ENCODE measurements at regions not wholly inside any gene's neighbourhood (a gene's known extent, or its start where the extent isn't known, plus 50 kb on each side); places are given as distances from the start of the nearest gene placed in this dataset.

DNA sequence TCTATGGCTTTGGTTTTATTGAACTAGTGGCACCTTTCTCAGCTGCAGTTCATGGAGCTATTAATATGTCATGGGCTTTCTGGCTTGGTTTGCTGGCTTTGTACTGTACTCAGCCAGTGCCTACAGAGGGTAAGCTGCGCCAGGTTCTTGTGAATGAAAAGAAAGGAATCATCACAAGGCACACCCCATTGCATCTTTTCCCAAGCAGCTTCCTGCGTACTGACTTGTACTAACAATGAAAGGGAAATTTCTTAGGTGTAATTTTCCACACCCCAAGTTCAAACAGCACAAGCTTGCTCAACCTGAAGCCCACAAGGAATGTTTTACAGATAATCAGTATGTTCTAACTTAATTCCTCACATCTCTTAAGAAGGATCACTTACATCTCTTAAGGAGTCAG, 78.0 kb upstream of the TNFSF18 start:
- TF ChIP-seq GABPA (IDR thresholded peaks at IDR 0.05; ENCODE audit: low read depth) (no peak), POLR2AphosphoS5 (IDR thresholded peaks at IDR 0.05; ENCODE audit: low read depth) (no peak), SPI1 (IDR thresholded peaks at IDR 0.05; ENCODE audit: borderline replicate concordance, low read depth) (no peak)
- TF ChIP-seq, protein P1, sequence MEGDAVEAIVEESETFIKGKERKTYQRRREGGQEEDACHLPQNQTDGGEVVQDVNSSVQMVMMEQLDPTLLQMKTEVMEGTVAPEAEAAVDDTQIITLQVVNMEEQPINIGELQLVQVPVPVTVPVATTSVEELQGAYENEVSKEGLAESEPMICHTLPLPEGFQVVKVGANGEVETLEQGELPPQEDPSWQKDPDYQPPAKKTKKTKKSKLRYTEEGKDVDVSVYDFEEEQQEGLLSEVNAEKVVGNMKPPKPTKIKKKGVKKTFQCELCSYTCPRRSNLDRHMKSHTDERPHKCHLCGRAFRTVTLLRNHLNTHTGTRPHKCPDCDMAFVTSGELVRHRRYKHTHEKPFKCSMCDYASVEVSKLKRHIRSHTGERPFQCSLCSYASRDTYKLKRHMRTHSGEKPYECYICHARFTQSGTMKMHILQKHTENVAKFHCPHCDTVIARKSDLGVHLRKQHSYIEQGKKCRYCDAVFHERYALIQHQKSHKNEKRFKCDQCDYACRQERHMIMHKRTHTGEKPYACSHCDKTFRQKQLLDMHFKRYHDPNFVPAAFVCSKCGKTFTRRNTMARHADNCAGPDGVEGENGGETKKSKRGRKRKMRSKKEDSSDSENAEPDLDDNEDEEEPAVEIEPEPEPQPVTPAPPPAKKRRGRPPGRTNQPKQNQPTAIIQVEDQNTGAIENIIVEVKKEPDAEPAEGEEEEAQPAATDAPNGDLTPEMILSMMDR (IDR thresholded peaks at IDR 0.05; ENCODE audit: insufficient read depth, low read length): no peak
- Histone ChIP-seq H3K4me3 (replicated peaks; ENCODE audit: insufficient read depth, low read length) (no peak overlapping the region), H3K27me3 (ENCODE audit: insufficient read depth, poor library complexity, severe bottlenecking) (no peaks in the 10 kb centered on the region), H3K27ac (replicated peaks) (no peak overlapping the region)
- DNase-seq (ENCODE audit: low read depth in 1 of 2, low spot score in 1 of 2): no peak

DNA sequence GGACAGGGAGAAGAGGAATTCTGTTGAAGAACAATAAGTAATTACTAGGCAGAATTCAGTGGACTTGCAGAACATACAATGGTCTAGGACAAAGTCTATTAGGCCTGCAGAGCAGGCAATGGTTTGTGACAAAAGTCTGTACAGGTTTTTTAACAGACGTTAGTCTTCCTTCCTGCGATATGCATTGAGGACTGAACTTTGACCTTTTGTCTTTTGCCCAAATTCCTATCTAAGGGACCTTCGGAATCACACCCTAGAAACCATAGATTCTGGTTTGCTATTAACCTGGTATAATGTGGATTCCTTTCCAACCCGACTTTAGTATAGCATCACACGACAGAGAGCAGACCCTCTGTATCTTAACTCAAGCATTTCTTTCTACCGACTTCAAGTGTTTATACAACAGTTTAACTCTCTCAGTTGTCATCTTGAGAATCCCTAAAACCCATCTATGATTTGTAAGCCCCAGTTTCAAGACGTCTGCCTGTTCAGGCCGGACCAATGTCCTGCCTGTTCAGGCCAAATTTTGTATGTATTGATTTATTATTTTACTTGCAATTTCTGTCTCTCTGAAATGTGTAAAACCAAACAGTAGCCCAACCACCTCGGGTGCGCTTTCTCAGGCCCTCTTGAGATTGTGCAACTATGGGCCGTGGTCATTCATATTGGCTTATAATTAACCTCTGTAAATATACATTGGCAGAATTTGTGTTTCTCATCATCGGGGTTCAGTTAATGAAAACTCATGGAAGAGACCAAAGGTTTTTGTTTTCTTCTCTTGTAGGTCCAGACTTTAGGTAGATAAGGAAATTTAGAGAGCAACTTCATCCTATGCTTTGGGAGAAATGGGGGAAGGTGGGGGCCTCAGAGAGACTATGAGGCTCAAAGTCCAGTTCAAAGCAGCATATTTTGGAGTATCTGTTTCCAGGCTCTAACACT, 76.9 kb upstream of the TNFSF18 start:
- TF ChIP-seq GABPA (IDR thresholded peaks at IDR 0.05; ENCODE audit: low read depth): no peak
- H3K4me3 ChIP-seq (replicated peaks; ENCODE audit: insufficient read depth, low read length): no peak overlapping the region
- H3K27me3 ChIP-seq (ENCODE audit: insufficient read depth, poor library complexity, severe bottlenecking): no peaks in the 10 kb centered on the region
- H3K27ac ChIP-seq (replicated peaks): no peak overlapping the region
- DNase-seq (ENCODE audit: low read depth in 1 of 2, low spot score in 1 of 2): no peak

DNA sequence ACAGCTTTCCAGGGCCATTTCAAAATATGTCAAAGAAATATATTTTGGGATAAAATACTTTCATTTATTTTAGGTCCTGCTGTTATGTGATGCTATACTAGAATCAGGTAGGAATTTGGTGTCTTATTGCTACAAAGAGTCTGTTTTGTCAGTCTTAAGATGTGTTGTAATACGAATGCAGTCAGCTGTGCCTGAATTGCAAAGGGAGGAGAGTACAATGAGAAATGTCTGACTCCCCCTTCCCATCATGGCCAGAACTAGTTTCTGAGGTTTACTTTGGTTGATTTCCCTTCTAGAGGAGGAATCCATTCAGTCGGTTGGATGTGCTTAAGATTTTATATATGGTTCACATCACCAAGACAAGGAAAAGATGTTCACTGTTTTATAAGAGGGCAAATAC, 75.7 kb upstream of the TNFSF18 start:
- H3K27ac ChIP-seq (replicated peaks): no peak overlapping the region

DNA sequence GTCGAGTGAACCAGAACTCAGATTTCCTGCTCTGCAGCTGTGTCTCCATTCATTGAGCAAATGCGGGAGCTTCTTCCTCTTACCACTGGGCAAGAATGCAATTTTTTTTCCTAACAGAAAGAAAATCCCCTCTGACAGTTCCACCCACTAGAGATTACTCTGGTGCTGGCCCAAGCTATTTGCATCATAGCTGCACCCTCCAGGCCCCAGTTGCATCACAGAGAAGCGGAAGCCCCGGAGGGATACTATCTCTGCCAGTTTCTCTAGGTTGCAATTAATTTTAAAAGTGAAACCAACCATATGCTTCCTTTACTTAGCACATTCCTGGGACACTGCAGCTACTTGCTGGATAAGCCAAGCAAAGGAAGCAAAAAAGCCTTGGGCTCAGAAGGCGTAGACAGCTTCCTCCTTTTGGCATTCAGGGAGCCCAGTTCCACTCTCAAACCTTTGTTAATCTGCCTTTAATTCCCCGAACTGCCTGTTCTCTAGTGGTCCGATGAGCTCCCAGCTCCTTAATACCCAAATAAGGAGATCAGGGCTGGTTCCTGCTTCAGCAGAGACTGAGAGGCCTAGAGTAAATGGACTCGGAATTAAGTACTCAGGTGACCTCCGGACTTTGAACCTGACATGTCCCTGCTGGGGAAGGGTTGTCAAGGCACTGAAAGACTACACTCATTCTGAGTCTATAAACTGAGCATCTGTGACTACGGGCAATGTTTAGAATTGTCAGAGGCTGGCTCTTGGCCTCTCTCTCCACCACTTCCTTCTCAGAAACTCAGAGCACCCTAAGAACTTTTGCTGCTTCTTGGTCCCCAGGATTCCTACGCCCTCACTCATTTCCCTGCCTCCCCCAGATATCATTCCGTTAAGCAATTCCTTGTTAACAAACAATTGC, 72.5 kb upstream of the TNFSF18 start:
- DNase-seq (ENCODE audit: low read depth in 1 of 2, low spot score in 1 of 2): peak; percentile 92 to 93
- Histone ChIP-seq H3K27ac (replicated peaks) (peak overlapping the region; percentile 78), H3K4me3 (replicated peaks; ENCODE audit: insufficient read depth, low read length) (peak overlapping the region; percentile 31), H3K27me3 (ENCODE audit: insufficient read depth, poor library complexity, severe bottlenecking) (no peaks in the 10 kb centered on the region)
- TF ChIP-seq, protein P2, sequence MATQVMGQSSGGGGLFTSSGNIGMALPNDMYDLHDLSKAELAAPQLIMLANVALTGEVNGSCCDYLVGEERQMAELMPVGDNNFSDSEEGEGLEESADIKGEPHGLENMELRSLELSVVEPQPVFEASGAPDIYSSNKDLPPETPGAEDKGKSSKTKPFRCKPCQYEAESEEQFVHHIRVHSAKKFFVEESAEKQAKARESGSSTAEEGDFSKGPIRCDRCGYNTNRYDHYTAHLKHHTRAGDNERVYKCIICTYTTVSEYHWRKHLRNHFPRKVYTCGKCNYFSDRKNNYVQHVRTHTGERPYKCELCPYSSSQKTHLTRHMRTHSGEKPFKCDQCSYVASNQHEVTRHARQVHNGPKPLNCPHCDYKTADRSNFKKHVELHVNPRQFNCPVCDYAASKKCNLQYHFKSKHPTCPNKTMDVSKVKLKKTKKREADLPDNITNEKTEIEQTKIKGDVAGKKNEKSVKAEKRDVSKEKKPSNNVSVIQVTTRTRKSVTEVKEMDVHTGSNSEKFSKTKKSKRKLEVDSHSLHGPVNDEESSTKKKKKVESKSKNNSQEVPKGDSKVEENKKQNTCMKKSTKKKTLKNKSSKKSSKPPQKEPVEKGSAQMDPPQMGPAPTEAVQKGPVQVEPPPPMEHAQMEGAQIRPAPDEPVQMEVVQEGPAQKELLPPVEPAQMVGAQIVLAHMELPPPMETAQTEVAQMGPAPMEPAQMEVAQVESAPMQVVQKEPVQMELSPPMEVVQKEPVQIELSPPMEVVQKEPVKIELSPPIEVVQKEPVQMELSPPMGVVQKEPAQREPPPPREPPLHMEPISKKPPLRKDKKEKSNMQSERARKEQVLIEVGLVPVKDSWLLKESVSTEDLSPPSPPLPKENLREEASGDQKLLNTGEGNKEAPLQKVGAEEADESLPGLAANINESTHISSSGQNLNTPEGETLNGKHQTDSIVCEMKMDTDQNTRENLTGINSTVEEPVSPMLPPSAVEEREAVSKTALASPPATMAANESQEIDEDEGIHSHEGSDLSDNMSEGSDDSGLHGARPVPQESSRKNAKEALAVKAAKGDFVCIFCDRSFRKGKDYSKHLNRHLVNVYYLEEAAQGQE (IDR thresholded peaks at IDR 0.05; ENCODE audit: insufficient replicate concordance, low read depth): peak; percentile 51
- TF ChIP-seq, protein P1 (IDR thresholded peaks at IDR 0.05; ENCODE audit: insufficient read depth, low read length): no peak
- TF ChIP-seq GABPA (IDR thresholded peaks at IDR 0.05; ENCODE audit: low read depth): peak; percentile 49; the same call in 1 of the 2 replicates
- peak; percentile 76; the same call in 1 of the 2 replicates for TF ChIP-seq POLR2AphosphoS5 (IDR thresholded peaks at IDR 0.05; ENCODE audit: low read depth)
- TF ChIP-seq SPI1 (IDR thresholded peaks at IDR 0.05; ENCODE audit: borderline replicate concordance, low read depth): peak; percentile 67

More for the DNA sequence above, 75.7 kb upstream of the TNFSF18 start:
- Histone ChIP-seq H3K4me3 (replicated peaks; ENCODE audit: insufficient read depth, low read length) (no peak overlapping the region), H3K27me3 (ENCODE audit: insufficient read depth, poor library complexity, severe bottlenecking) (no peaks in the 10 kb centered on the region)
- no peak for DNase-seq (ENCODE audit: low read depth in 1 of 2, low spot score in 1 of 2)
- TF ChIP-seq, protein P2 (IDR thresholded peaks at IDR 0.05; ENCODE audit: insufficient replicate concordance, low read depth): no peak
- TF ChIP-seq, protein P1 (IDR thresholded peaks at IDR 0.05; ENCODE audit: insufficient read depth, low read length): no peak
- TF ChIP-seq POLR2AphosphoS5 (IDR thresholded peaks at IDR 0.05; ENCODE audit: low read depth) (no peak), SPI1 (IDR thresholded peaks at IDR 0.05; ENCODE audit: borderline replicate concordance, low read depth) (no peak), GABPA (IDR thresholded peaks at IDR 0.05; ENCODE audit: low read depth) (no peak)

Measured in HL-60 (cell line).